ENCODE measurements at regions not wholly inside any gene's neighbourhood (a gene's known extent, or its start where the extent isn't known, plus 50 kb on each side); places are given as distances from the start of the nearest gene placed in this dataset.
A peak's percentile ranks its signal among the peaks of the same experiment; 100 is the strongest.

GRCh38 chr7:41880107-41880506 lies 177.2 kb upstream of the INHBA start:
- ATAC-seq (no peak), DNase-seq (no peak)
- intact Hi-C loops (cut with micrococcal nuclease): no loop called here

GRCh38 chr7:41879403-41879802 lies 176.5 kb upstream of the INHBA start:
- intact Hi-C loops (cut with micrococcal nuclease): no loop called here
- ATAC-seq (no peak), DNase-seq (no peak)

- DNase-seq (no peak), ATAC-seq (no peak)
- intact Hi-C loops (cut with micrococcal nuclease): no loop called here
Measured at GRCh38 chr7:41878309-41879295, 175.7 kb upstream of the INHBA start.

- DNase-seq (no peak), ATAC-seq (no peak)
- intact Hi-C loops (cut with micrococcal nuclease): no loop called here
Measured at GRCh38 chr7:41877118-41877517, 174.2 kb upstream of the INHBA start.

GRCh38 chr7:41875513-41875912 lies 172.6 kb upstream of the INHBA start:
- intact Hi-C loops (cut with micrococcal nuclease): no loop called here
- DNase-seq: no peak
- no peak for ATAC-seq

GRCh38 chr7:41874201-41874785 lies 171.4 kb upstream of the INHBA start:
- intact Hi-C loops (cut with micrococcal nuclease): no loop called here
- DNase-seq: no peak
- no peak for ATAC-seq

- intact Hi-C loops (cut with micrococcal nuclease): no loop called here
- no peak for ATAC-seq
- no peak for DNase-seq
Measured at GRCh38 chr7:41873741-41874140, 170.9 kb upstream of the INHBA start.

GRCh38 chr7:41872966-41873365 lies 170.1 kb upstream of the INHBA start:
- ATAC-seq (no peak), DNase-seq (no peak)
- intact Hi-C loops (cut with micrococcal nuclease): no loop called here

- DNase-seq: no peak
- intact Hi-C loops (cut with micrococcal nuclease): no loop called here
- ATAC-seq: no peak
Measured at GRCh38 chr7:41870461-41871138, 167.7 kb upstream of the INHBA start.

GRCh38 chr7:41869997-41870396 lies 167.1 kb upstream of the INHBA start:
- intact Hi-C loops (cut with micrococcal nuclease): no loop called here
- peak; percentile 59 for ATAC-seq
- DNase-seq: no peak

GRCh38 chr7:41869596-41869995 lies 166.7 kb upstream of the INHBA start:
- DNase-seq (peak; percentile 33), ATAC-seq (peak; percentile 14)
- intact Hi-C loops (cut with micrococcal nuclease): no loop called here

- DNase-seq: no peak
- intact Hi-C loops (cut with micrococcal nuclease): no loop called here
- ATAC-seq: no peak
Measured at GRCh38 chr7:41869091-41869490, 166.2 kb upstream of the INHBA start.

- intact Hi-C loops (cut with micrococcal nuclease): no loop called here
- DNase-seq (no peak), ATAC-seq (no peak)
Measured at GRCh38 chr7:41867639-41868280, 164.9 kb upstream of the INHBA start.

GRCh38 chr7:41862261-41862660 lies 159.4 kb upstream of the INHBA start:
- no peak for DNase-seq
- no peak for ATAC-seq
- intact Hi-C loops (cut with micrococcal nuclease): no loop called here

GRCh38 chr7:41861642-41862041 lies 158.8 kb upstream of the INHBA start:
- ATAC-seq (peak; percentile 30), DNase-seq (no peak)
- intact Hi-C loops (cut with micrococcal nuclease): no loop called here

- intact Hi-C loops (cut with micrococcal nuclease): no loop called here
- no peak for ATAC-seq
- no peak for DNase-seq
Measured at GRCh38 chr7:41858201-41858600, 155.3 kb upstream of the INHBA start.

GRCh38 chr7:41855798-41856197 lies 152.9 kb upstream of the INHBA start:
- intact Hi-C loops (cut with micrococcal nuclease): no loop called here
- DNase-seq (no peak), ATAC-seq (no peak)

GRCh38 chr7:41847606-41848005 lies 144.7 kb upstream of the INHBA start:
- no peak for DNase-seq
- intact Hi-C loops (cut with micrococcal nuclease): no loop called here
- ATAC-seq: no peak

GRCh38 chr7:41847151-41847550 lies 144.3 kb upstream of the INHBA start:
- no peak for DNase-seq
- intact Hi-C loops (cut with micrococcal nuclease): no loop called here
- no peak for ATAC-seq

GRCh38 chr7:41842956-41843355 lies 140.1 kb upstream of the INHBA start:
- intact Hi-C loops (cut with micrococcal nuclease): no loop called here
- ATAC-seq (no peak), DNase-seq (no peak)

Data from left ventricle myocardium superior (tissue), 1 donor.